PC-3 (cell line): ENCODE measurements at regions not wholly inside any gene's neighbourhood (a gene's known extent, or its start where the extent isn't known, plus 50 kb on each side); places are given as distances from the start of the nearest gene placed in this dataset.

ENCODE experiments used
- EZH2 ChIP-seq: fragments of 300-600 bp; sonication (generic); IDR thresholded peaks from one replicate; pipeline ENCODE4 v1.6.1; 2017; ENCODE audit warnings: antibody characterized with exemption, mild to moderate bottlenecking, low read length; ENCODE audit not compliant: unreplicated experiment
- EZH2phosphoT487 ChIP-seq: fragments of 300-600 bp; sonication (generic); IDR thresholded peaks from 2 replicates; pipeline ENCODE4 v1.6.1; 2018; ENCODE audit warnings: mild to moderate bottlenecking, antibody characterized with exemption, low read length, borderline replicate concordance
- TF ChIP-seq, protein P1 (sequence below): fragments of 300-600 bp; sonication (generic); conservative IDR thresholded peaks from 2 replicates; pipeline ENCODE4 v1.5.1; 2017; ENCODE audit warnings: antibody characterized with exemption, low read depth, mild to moderate bottlenecking, low read length

DNA sequence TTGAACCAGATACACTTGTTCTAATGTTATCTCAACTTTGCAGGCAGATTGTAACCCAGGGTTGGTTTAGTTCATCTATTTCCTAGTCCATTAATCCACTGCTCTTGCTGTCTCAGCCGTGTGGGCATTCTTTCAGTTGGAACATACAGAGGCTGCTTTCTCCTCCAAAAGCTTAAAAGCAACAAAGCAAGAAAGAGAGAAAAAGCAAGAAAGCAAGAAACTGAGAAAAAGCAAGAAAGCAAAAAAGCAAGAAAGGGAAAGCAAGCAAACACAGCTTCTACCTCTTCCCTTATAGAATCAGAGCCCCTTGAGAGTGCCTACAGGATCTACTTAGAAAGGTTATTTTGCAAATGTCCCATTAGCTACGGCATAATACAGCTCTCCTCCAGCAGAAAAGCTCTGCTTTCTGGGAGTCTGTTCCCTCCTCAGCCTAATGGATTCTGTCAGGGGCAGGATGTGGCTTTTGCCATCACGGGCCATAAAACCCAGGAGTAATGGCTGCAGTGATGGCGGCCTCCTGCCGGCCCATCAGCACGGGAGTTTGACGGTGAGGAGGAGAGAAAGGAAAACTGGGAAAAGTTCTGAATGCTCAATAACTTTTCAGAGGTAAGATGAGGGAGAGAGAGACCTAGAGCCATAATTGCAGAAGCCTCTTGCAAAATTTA lies 156.8 kb upstream of the JARID2 start:
- TF ChIP-seq, protein P1, sequence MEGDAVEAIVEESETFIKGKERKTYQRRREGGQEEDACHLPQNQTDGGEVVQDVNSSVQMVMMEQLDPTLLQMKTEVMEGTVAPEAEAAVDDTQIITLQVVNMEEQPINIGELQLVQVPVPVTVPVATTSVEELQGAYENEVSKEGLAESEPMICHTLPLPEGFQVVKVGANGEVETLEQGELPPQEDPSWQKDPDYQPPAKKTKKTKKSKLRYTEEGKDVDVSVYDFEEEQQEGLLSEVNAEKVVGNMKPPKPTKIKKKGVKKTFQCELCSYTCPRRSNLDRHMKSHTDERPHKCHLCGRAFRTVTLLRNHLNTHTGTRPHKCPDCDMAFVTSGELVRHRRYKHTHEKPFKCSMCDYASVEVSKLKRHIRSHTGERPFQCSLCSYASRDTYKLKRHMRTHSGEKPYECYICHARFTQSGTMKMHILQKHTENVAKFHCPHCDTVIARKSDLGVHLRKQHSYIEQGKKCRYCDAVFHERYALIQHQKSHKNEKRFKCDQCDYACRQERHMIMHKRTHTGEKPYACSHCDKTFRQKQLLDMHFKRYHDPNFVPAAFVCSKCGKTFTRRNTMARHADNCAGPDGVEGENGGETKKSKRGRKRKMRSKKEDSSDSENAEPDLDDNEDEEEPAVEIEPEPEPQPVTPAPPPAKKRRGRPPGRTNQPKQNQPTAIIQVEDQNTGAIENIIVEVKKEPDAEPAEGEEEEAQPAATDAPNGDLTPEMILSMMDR = no peak
- TF ChIP-seq EZH2 = no peak
- no peak for TF ChIP-seq EZH2phosphoT487
